Muscle of leg (tissue), 3 donors: ENCODE measurements at regions not wholly inside any gene's neighbourhood (a gene's known extent, or its start where the extent isn't known, plus 50 kb on each side); places are given as distances from the start of the nearest gene placed in this dataset.

Experiments
- DNase-seq: peaks from one replicate; pipeline ENCODE4 v3.0.0; 2013
- H3K27ac ChIP-seq: one replicate; pipeline ENCODE4 v1.5.1; 2013; ENCODE audit warnings: mild to moderate bottlenecking, low read length, control low read depth
- H3K27me3 ChIP-seq: one replicate; pipeline ENCODE4 v1.6.1; 2013; ENCODE audit warnings: low read length; ENCODE audit not compliant: control insufficient read depth, insufficient read depth
- H3K36me3 ChIP-seq: one replicate; pipeline ENCODE4 v1.6.1; 2013; ENCODE audit warnings: low read length; ENCODE audit not compliant: control insufficient read depth, insufficient read depth
- H3K4me1 ChIP-seq: one replicate; pipeline ENCODE4 v1.6.1; 2013; ENCODE audit warnings: low read length; ENCODE audit not compliant: control insufficient read depth, insufficient read depth
- H3K4me3 ChIP-seq: one replicate; pipeline ENCODE4 v1.5.1; 2013; ENCODE audit warnings: low read length, control low read depth
- H3K9me3 ChIP-seq: replicated peaks from 2 replicates; pipeline ENCODE4 v1.6.1; 2013; ENCODE audit warnings: low read depth, low read length; ENCODE audit not compliant: control insufficient read depth
- WGBS: methylation state at CpG from one replicate; pipeline ENCODE4 v1.1.5; 2013; ENCODE audit warnings: missing lambda C conversion rate; ENCODE audit not compliant: insufficient coverage; 5-methylcytosine and 5-hydroxymethylcytosine counted together

GRCh38 chr12:124726596-124727263 lies 136.9 kb downstream of the SCARB1 start:
- Histone ChIP-seq H3K4me3 (no peak overlapping the region), H3K27me3 (no peaks in the 10 kb centered on the region), H3K9me3 (peaks cover 3% of the 10 kb centered on the region), H3K27ac (peak overlapping the region; percentile 65), H3K36me3 (no peaks in the 10 kb centered on the region), H3K4me1 (peaks cover 24% of the 10 kb centered on the region)
- no peak for DNase-seq
- no CpG with 5 or more reads among the region's 8 CpGs for WGBS

DNA sequence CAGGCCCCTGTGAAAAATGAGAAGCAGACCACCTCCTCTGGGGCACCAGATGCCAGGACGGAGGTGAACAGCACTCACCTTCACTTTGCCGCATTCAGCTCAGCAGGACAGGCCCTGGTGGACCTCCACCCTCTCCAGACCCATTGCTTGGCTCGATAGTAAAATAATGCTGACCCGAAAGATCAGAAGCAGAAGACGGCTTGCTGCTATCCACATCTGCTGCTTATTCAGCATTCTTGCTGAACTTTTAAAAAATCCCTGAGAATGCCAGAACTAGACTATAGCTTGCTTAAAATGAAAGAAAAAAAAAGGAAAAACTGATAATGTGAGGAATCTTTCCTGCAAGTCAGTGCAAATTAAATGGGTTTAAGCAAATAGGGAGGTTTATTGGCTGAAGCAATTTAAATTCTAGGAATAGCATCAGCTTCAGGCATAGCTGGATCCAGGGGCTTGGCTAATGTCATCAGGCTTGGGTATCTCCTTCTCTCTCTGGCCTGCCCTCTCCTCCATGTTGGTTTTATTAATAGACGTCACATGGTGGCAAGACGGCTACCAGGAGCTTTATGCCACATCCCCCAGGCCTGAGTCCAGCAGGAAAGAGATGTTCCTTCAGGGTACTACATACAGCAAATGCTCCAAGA lies 137.9 kb downstream of the SCARB1 start:
- peaks cover 26% of the 10 kb centered on the region for H3K4me1 ChIP-seq
- WGBS = 92% methylated on average over 4 of the region's 7 CpGs
- no peak overlapping the region for H3K4me3 ChIP-seq
- DNase-seq = peak; percentile 59
- H3K9me3 ChIP-seq = peaks cover 2% of the 10 kb centered on the region
- no peaks in the 10 kb centered on the region for H3K27me3 ChIP-seq
- H3K36me3 ChIP-seq = no peaks in the 10 kb centered on the region
- H3K27ac ChIP-seq = peak overlapping the region; percentile 62

- H3K36me3 ChIP-seq = no peaks in the 10 kb centered on the region
- H3K27ac ChIP-seq = peak overlapping the region; percentile 58
- H3K9me3 ChIP-seq = peaks cover 2% of the 10 kb centered on the region
- DNase-seq = no peak
- WGBS = 90% methylated on average over 4 of the region's 9 CpGs
- no peaks in the 10 kb centered on the region for H3K27me3 ChIP-seq
- H3K4me3 ChIP-seq = no peak overlapping the region
- peaks cover 29% of the 10 kb centered on the region for H3K4me1 ChIP-seq
Measured at GRCh38 chr12:124725099-124725498, 138.6 kb downstream of the SCARB1 start.

DNA sequence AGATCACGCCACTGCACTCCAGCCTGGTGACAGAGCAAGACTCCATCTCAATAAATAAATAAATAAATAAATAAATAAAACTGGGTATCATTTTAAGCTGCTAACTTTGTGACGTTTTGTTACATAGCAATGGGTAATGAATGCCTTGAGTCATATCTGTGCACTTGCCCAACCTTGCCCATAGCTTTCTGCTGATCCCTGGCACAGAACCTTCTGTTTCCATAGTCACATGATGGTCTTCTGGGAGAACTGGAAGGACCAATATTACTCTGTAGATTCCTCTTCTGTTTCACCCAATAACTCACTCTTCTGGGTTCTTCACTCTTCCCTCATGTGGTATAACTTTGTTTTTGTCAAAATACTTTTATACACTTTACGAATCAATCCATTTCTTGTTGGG lies 140.8 kb downstream of the SCARB1 start:
- H3K4me1 ChIP-seq = peaks cover 35% of the 10 kb centered on the region
- no peak overlapping the region for H3K4me3 ChIP-seq
- no peaks in the 10 kb centered on the region for H3K36me3 ChIP-seq
- H3K9me3 ChIP-seq = peaks cover 2% of the 10 kb centered on the region
- no peaks in the 10 kb centered on the region for H3K27me3 ChIP-seq
- H3K27ac ChIP-seq = no peak overlapping the region
- no CpG with 5 or more reads among the region's 3 CpGs for WGBS
- no peak for DNase-seq

DNA sequence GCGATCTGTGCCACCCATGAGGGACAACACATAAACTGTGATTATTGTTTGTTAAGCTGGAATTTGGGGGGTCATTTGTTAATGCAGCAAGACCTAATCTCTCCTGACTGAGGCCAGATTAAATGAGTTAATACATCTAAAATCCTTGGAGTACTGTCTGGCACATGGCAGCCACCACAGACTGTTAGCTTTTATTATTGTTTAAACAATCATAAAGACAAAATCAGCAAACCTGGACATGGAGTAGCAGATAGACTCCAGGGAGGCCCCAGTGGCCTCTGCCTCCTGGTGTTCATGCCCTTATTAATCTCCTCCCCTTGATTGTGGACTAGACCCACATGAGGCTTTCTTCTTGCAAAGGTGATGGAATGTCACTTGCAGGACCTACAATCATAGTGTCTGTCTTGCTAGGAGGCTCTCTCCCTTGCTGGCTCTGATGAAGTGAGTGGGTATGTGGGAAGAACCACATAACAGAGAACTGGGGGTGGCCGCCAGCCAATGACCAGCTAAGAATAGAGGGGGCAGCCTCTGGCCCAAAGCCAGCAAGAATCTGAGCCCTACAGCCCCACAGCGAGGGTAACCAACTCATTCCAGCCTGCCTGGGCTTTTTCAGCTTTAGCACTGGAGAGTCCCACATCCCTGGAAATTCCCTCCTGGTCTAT lies 142.0 kb downstream of the SCARB1 start:
- H3K9me3 ChIP-seq = peaks cover 2% of the 10 kb centered on the region
- WGBS = 80% methylated on average over 2 of the region's 3 CpGs
- H3K4me1 ChIP-seq = peaks cover 36% of the 10 kb centered on the region
- H3K4me3 ChIP-seq = no peak overlapping the region
- no peak for DNase-seq
- no peak overlapping the region for H3K27ac ChIP-seq
- no peaks in the 10 kb centered on the region for H3K27me3 ChIP-seq
- H3K36me3 ChIP-seq = no peaks in the 10 kb centered on the region

DNA sequence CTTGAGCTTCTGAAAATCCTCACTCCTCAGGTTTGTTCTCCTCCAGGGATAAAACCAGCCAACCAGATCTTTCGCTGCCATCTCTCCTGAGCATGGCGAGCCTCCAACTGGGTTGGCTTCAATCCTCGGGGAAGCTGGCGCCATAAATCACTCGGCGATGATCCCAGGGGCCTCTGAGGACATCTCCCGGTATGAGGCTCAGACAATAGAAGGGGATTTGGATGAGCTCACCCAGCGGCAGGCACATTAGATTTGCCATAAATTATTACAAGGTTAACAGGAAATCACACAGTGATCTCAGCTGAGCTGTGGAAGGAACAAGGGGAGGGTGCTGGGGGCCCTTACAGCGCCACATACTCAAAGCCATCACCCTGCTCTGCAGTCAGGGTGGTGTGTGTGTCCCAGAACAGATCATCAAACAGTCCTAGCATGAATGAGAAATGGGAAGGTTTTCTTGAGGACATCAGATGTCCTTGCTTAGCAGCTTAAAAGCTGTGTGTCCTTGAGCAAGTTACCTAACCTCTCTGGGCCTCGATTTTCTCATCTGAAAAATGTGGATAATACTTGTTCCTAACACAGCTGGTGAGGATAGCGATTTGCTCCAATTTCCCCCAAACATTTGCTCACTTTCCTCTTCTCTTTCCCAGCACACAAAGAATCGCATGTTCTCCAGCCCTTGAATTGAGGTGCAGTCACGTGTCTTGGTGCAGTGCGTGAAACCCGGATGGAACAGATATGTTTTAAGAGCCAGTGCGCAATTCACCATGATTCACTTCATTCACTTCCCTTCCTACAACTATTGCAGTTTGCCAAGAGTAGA lies 142.8 kb downstream of the SCARB1 start:
- Histone ChIP-seq H3K9me3 (peaks cover 2% of the 10 kb centered on the region), H3K4me1 (peaks cover 34% of the 10 kb centered on the region), H3K27ac (peak overlapping the region; percentile 81), H3K36me3 (no peaks in the 10 kb centered on the region), H3K27me3 (no peaks in the 10 kb centered on the region), H3K4me3 (no peak overlapping the region)
- DNase-seq = peak; percentile 75
- WGBS = 82% methylated on average over 4 of the region's 16 CpGs

DNA sequence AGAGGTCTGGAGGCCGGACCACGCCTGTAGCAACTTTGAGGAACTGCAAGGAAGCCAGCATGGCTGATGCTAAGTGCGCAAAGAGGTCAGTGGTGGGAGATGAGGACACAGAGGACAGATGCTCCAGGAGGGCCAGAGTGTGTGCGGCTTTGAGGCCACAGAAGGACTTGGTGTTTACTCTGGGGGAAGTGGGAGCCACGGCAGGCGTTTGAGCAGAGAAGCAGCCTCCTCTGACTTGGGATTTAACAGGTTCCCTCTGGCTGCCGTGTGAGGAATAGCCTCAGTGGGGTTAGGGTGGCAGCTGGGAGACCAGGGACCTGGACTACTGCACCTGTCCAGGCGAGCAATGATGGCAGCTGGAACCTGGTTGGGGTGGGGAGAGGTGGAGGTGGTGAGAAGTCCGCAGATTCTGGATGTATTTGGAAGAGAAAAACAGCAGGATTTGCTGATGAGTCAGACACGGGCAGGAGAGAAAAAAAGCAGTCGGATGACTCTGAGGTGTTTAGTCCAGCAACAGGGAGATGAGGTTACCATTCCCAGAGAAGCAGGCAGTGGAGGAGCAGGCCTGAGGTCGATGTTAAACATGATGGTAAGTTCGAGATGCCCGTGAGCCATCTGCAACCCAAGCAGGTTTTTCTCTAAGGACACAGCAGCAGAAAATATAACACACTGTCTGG lies 143.5 kb downstream of the SCARB1 start:
- 45% methylated on average over 13 of the region's 14 CpGs for WGBS
- H3K4me1 ChIP-seq = peaks cover 41% of the 10 kb centered on the region
- no peaks in the 10 kb centered on the region for H3K27me3 ChIP-seq
- H3K27ac ChIP-seq = peak overlapping the region; percentile 81
- peaks cover 2% of the 10 kb centered on the region for H3K9me3 ChIP-seq
- H3K4me3 ChIP-seq = no peak overlapping the region
- DNase-seq = no peak
- no peaks in the 10 kb centered on the region for H3K36me3 ChIP-seq

DNA sequence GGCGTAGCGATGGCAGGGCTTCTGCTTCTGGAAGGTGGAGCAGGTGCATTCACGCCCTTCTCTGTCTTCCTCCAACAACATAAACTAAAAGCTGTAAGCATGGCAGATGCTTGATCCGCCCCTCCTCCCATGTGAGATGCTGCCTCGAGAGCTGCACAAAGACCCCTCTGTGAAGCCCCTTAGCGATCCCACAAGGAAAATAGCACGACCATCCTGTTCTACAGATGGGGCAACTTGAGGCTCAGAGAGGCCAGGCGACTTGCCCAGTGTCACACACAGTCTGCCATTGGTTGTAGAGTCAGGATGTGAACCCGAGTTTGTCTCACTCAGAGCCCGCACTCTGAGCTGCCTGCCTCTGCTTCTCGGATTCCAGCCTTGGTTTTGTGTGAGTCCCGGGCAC lies 144.4 kb downstream of the SCARB1 start:
- Histone ChIP-seq H3K4me1 (peaks cover 47% of the 10 kb centered on the region), H3K27ac (no peak overlapping the region), H3K36me3 (no peaks in the 10 kb centered on the region), H3K27me3 (no peaks in the 10 kb centered on the region), H3K4me3 (no peak overlapping the region), H3K9me3 (peaks cover 2% of the 10 kb centered on the region)
- no peak for DNase-seq
- WGBS = 77% methylated on average over 10 of the region's 12 CpGs

GRCh38 chr12:124718458-124718857 lies 145.2 kb downstream of the SCARB1 start:
- WGBS = 93% methylated on average over 2 of the region's 8 CpGs
- H3K27me3 ChIP-seq = no peaks in the 10 kb centered on the region
- no peak overlapping the region for H3K4me3 ChIP-seq
- no peak overlapping the region for H3K27ac ChIP-seq
- peaks cover 55% of the 10 kb centered on the region for H3K4me1 ChIP-seq
- H3K9me3 ChIP-seq = peaks cover 2% of the 10 kb centered on the region
- H3K36me3 ChIP-seq = no peaks in the 10 kb centered on the region
- no peak for DNase-seq
